Endothelial cell (in vitro differentiated cells): ENCODE measurements at regions not wholly inside any gene's neighbourhood (a gene's known extent, or its start where the extent isn't known, plus 50 kb on each side); places are given as distances from the start of the nearest gene placed in this dataset.

Experiments used
- DNase-seq: peaks from one replicate; pipeline ENCODE4 v3.0.0; 2021; ENCODE audit warnings: low spot score
- H3K27ac Mint-ChIP-seq: one replicate; pipeline ENCODE4 v1.8.0; 2021; ENCODE audit warnings: mixed read lengths, inconsistent platforms; ENCODE audit not compliant: unreplicated experiment
- H3K27me3 Mint-ChIP-seq: one replicate; pipeline ENCODE4 v1.8.0; 2021; ENCODE audit warnings: mild to moderate bottlenecking, moderate library complexity, mixed read lengths, inconsistent platforms; ENCODE audit not compliant: unreplicated experiment
- H3K36me3 Mint-ChIP-seq: one replicate; pipeline ENCODE4 v1.8.0; 2021; ENCODE audit warnings: mild to moderate bottlenecking, low read depth, mixed read lengths, inconsistent platforms; ENCODE audit not compliant: unreplicated experiment
- H3K4me1 Mint-ChIP-seq: one replicate; pipeline ENCODE4 v1.8.0; 2021; ENCODE audit warnings: mild to moderate bottlenecking, mixed read lengths, inconsistent platforms; ENCODE audit not compliant: unreplicated experiment
- H3K4me3 Mint-ChIP-seq: one replicate; pipeline ENCODE4 v1.8.0; 2021; ENCODE audit warnings: mild to moderate bottlenecking, mixed read lengths, inconsistent platforms; ENCODE audit not compliant: unreplicated experiment
- H3K9me3 Mint-ChIP-seq: one replicate; pipeline ENCODE4 v1.8.0; 2021; ENCODE audit warnings: mixed read lengths, inconsistent platforms; ENCODE audit not compliant: unreplicated experiment
- TF ChIP-seq, protein P1 (sequence below): fragments of 200-600 bp; sonication (generic); IDR thresholded peaks from one replicate; pipeline ENCODE4 v1.5.0; 2021; ENCODE audit warnings: antibody characterized with exemption; ENCODE audit not compliant: unreplicated experiment

- Mint-ChIP-seq H3K27me3 (peaks cover 5% of the 10 kb centered on the region), H3K9me3 (no peaks in the 10 kb centered on the region), H3K4me1 (peaks cover 12% of the 10 kb centered on the region), H3K27ac (no peak overlapping the region), H3K36me3 (peaks cover 3% of the 10 kb centered on the region), H3K4me3 (no peak overlapping the region)
- TF ChIP-seq, protein P1, sequence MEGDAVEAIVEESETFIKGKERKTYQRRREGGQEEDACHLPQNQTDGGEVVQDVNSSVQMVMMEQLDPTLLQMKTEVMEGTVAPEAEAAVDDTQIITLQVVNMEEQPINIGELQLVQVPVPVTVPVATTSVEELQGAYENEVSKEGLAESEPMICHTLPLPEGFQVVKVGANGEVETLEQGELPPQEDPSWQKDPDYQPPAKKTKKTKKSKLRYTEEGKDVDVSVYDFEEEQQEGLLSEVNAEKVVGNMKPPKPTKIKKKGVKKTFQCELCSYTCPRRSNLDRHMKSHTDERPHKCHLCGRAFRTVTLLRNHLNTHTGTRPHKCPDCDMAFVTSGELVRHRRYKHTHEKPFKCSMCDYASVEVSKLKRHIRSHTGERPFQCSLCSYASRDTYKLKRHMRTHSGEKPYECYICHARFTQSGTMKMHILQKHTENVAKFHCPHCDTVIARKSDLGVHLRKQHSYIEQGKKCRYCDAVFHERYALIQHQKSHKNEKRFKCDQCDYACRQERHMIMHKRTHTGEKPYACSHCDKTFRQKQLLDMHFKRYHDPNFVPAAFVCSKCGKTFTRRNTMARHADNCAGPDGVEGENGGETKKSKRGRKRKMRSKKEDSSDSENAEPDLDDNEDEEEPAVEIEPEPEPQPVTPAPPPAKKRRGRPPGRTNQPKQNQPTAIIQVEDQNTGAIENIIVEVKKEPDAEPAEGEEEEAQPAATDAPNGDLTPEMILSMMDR, result no peak
- DNase-seq, result no peak
Observed at GRCh38 chr5:135219868-135220267, 179.2 kb downstream of the MACROH2A1 start.

DNA sequence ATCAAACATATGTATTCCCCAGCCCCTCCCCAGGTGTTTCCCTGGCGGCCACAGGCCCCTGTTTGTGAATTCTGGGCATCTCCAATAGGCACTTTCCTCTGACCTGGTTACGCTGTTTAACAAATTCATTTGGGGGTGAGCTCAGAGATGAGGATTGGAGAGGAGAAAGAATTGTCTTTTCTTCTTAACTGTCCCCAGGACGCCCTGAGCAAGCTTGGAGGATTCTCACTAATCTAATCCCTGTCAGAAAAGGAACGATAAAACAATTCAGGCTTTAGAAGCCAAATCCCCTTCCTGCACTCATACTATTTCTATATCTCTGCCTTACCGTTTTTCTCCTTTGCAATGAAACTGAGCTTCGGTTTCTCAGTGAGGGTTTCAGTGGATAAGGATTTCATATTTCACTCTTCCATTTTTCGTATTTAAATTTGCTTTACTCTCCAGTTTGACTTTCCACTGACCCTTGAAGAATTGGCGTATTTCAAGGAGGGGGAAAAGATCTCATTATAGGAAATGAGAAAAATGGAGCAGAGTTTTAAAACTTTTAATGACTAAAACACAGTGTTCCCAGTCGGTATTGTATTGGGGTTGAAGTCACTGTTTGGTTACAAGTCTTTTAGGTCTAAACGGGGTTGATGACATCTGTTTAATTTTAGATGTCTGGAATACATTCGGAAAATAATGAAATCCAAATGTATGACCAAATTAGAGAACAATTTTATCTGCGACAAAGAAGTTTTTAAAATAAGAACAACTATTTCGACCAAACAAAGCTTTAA, 180.1 kb downstream of the MACROH2A1 start:
- no peaks in the 10 kb centered on the region for H3K9me3 Mint-ChIP-seq
- TF ChIP-seq, protein P1, result no peak
- peaks cover 3% of the 10 kb centered on the region for H3K27me3 Mint-ChIP-seq
- no peak for DNase-seq
- H3K4me1 Mint-ChIP-seq, result peaks cover 16% of the 10 kb centered on the region
- H3K36me3 Mint-ChIP-seq, result peaks cover 3% of the 10 kb centered on the region
- no peak overlapping the region for H3K4me3 Mint-ChIP-seq
- H3K27ac Mint-ChIP-seq, result no peak overlapping the region

DNA sequence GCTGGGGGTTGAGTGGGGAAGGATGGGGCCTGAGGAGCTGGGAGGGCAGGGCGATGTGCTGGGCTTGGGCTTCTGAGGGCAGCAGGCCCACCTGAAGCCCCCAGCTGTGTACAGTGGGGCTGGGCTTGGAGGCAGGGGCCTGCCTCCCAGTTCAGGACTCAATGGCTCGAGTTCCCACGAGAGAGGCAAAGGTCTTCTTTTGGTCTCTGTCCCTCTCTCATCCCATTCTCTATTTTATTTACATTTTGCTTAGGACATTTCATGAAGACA, 180.6 kb downstream of the MACROH2A1 start:
- Mint-ChIP-seq H3K27ac (no peak overlapping the region), H3K4me3 (no peak overlapping the region), H3K36me3 (peaks cover 2% of the 10 kb centered on the region), H3K27me3 (peaks cover 2% of the 10 kb centered on the region), H3K9me3 (no peaks in the 10 kb centered on the region), H3K4me1 (peaks cover 16% of the 10 kb centered on the region)
- TF ChIP-seq, protein P1, result no peak
- no peak for DNase-seq

- DNase-seq, result peak; percentile 48
- peaks cover 16% of the 10 kb centered on the region for H3K4me1 Mint-ChIP-seq
- H3K9me3 Mint-ChIP-seq, result no peaks in the 10 kb centered on the region
- no peaks in the 10 kb centered on the region for H3K27me3 Mint-ChIP-seq
- TF ChIP-seq, protein P1, result no peak
- no peaks in the 10 kb centered on the region for H3K36me3 Mint-ChIP-seq
- H3K27ac Mint-ChIP-seq, result no peak overlapping the region
- H3K4me3 Mint-ChIP-seq, result no peak overlapping the region
Observed at GRCh38 chr5:135217669-135218485, 181.2 kb downstream of the MACROH2A1 start.
